Pancreas (tissue), 10 donors: ENCODE measurements at regions not wholly inside any gene's neighbourhood (a gene's known extent, or its start where the extent isn't known, plus 50 kb on each side); places are given as distances from the start of the nearest gene placed in this dataset.

Source experiments
- ATAC-seq, 4 donors: fragments of 200-7000 bp; cut with Tn5 transposase; one replicate each; pipeline versions ENCODE4 v1.8.0 to v1.9.1; 2020; ENCODE audit warnings: mild to moderate bottlenecking in 4 of 4, moderate library complexity in 4 of 4
- DNase-seq, 6 donors: peaks; one replicate each; pipeline ENCODE4 v3.0.0-alpha.2; 2020
- FAIRE-seq: peaks from 2 replicates; lab custom pipeline; 2012; peaks lifted over from hg19 to GRCh38; lab: Jason Lieb, UNC
- H3K27ac ChIP-seq, 4 donors: fragments of 200-600 bp; sonication (generic); 1 replicate in 3 of 4; 2 replicates in 1 of 4; pipeline versions ENCODE4 v1.5.0 to v1.8.0; 2020
- H3K27me3 ChIP-seq, 4 donors: fragments of 200-600 bp; one replicate each; pipeline ENCODE4 v1.8.0; 2021
- H3K36me3 ChIP-seq, 3 donors: fragments of 200-600 bp; sonication (generic) in 1 of 3; one replicate each; pipeline versions ENCODE4 v1.5.0 to v1.8.0; 2020 to 2021
- H3K4me1 ChIP-seq, 3 donors: fragments of 200-600 bp; one replicate each; pipeline ENCODE4 v1.8.0; 2021
- H3K4me3 ChIP-seq, 4 donors: fragments of 200-600 bp; sonication (generic) in 2 of 4; one replicate each; pipeline versions ENCODE4 v1.5.0 to v1.8.0; 2020 to 2021
- H3K9me3 ChIP-seq, 4 donors: fragments of 200-600 bp; one replicate each; pipeline ENCODE4 v1.8.0; 2021
- WGBS, 2 donors: extraction: QIAGEN DNeasy Blood & Tissue Kit; methylation state at CpG; one replicate each; pipeline ENCODE4 v1.1.7; 2013; 5-methylcytosine and 5-hydroxymethylcytosine counted together
- intact Hi-C, 3 donors: fragments of 100-400 bp; cut with DNase I; formaldehyde crosslinking; loops; one replicate each; pipeline versions ENCODE4 v1.11.1 to v1.14.2; 2022
- TF ChIP-seq, protein P1 (sequence below), 4 donors: fragments of 200-600 bp; sonication (generic) in 3 of 4; IDR thresholded peaks; one replicate each; pipeline versions ENCODE4 v1.5.0 to v1.8.0; 2021; ENCODE audit warnings: antibody characterized with exemption in 4 of 4
- donor health status: healthy with polysubstance abuse.
- donor health status: DM: no; HTN: no; CAD: no; lungs with moderate emphysema.
- donor health status: DM: no; HTN: no; CAD: no.
- donor health status: control.
- donor health status: control.
- donor health status: Bipolar disorder and iron deficiency.
- donor health status: DM: yes; HTN: yes; CAD: no.
- donor health status: DM: no; HTN: no; CAD: no.
- donor health status: DM: no; HTN: no; CAD: no.
- donor health status: DM: yes; HTN: yes; CAD: no.

DNA sequence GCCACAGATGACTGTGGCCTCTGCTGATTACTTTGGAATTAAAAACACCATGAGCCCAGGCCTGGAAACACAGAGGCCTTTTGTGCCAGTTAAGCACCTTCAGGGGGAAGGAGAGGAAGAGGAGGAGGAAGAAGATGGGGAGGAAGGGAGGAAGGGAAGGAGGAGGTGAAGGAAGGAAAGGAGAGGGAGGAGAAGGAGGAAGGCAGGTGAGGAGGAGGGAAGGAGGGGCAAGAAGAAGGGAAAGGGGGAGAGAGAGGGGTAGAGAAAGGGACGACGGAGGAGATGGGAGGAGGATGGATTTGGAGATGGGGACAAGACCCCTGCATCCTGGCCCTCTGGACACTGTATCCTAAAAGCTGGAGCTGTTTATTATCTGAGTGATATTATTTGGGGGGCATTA lies 231.0 kb downstream of the UQCRFS1 start:
- 76 to 86% methylated on average over 2 of the region's 2 CpGs for WGBS, 2 donors
- TF ChIP-seq, protein P1, sequence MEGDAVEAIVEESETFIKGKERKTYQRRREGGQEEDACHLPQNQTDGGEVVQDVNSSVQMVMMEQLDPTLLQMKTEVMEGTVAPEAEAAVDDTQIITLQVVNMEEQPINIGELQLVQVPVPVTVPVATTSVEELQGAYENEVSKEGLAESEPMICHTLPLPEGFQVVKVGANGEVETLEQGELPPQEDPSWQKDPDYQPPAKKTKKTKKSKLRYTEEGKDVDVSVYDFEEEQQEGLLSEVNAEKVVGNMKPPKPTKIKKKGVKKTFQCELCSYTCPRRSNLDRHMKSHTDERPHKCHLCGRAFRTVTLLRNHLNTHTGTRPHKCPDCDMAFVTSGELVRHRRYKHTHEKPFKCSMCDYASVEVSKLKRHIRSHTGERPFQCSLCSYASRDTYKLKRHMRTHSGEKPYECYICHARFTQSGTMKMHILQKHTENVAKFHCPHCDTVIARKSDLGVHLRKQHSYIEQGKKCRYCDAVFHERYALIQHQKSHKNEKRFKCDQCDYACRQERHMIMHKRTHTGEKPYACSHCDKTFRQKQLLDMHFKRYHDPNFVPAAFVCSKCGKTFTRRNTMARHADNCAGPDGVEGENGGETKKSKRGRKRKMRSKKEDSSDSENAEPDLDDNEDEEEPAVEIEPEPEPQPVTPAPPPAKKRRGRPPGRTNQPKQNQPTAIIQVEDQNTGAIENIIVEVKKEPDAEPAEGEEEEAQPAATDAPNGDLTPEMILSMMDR (IDR thresholded peaks at IDR 0.05) = no peak
- intact Hi-C loops = no loop called here
- no peaks in the 10 kb centered on the region for H3K9me3 ChIP-seq
- no peak for FAIRE-seq
- no peaks in the 10 kb centered on the region for H3K4me1 ChIP-seq
- H3K36me3 ChIP-seq = no peaks in the 10 kb centered on the region
- no peaks in the 10 kb centered on the region for H3K27me3 ChIP-seq
- no peak for DNase-seq
- no peak overlapping the region for H3K27ac ChIP-seq
- no peak overlapping the region for H3K4me3 ChIP-seq
- no peak for ATAC-seq

DNA sequence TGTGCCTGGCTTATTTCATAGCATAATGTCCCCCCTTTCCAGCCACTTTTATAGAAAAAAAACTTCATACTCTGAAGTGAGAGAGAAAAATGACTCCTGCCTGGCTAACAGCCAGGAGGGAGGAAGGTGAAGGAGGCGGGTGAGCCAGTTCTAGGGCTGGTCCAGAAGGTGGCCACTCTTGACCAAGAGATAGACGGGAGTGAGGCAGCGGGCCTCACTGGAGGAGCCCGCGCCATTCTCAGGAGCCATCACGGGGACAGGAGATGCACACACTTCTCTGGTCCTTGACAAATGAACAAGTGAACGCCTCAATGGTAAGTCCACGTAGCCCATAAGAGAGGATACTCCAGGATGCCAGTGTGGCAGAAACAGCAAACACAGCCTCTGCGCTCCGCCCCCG lies 231.4 kb downstream of the UQCRFS1 start:
- 63 to 64% methylated on average over 11 of the region's 11 CpGs for WGBS, 2 donors
- ATAC-seq (no peak), FAIRE-seq (no peak), DNase-seq (no peak)
- H3K27ac ChIP-seq = no peak overlapping the region
- no peaks in the 10 kb centered on the region for H3K9me3 ChIP-seq
- H3K36me3 ChIP-seq = no peaks in the 10 kb centered on the region
- H3K27me3 ChIP-seq = no peaks in the 10 kb centered on the region
- no peak overlapping the region for H3K4me3 ChIP-seq
- H3K4me1 ChIP-seq = no peaks in the 10 kb centered on the region
- TF ChIP-seq, protein P1 (IDR thresholded peaks at IDR 0.05) = no peak
- intact Hi-C loops = no loop called here

DNA sequence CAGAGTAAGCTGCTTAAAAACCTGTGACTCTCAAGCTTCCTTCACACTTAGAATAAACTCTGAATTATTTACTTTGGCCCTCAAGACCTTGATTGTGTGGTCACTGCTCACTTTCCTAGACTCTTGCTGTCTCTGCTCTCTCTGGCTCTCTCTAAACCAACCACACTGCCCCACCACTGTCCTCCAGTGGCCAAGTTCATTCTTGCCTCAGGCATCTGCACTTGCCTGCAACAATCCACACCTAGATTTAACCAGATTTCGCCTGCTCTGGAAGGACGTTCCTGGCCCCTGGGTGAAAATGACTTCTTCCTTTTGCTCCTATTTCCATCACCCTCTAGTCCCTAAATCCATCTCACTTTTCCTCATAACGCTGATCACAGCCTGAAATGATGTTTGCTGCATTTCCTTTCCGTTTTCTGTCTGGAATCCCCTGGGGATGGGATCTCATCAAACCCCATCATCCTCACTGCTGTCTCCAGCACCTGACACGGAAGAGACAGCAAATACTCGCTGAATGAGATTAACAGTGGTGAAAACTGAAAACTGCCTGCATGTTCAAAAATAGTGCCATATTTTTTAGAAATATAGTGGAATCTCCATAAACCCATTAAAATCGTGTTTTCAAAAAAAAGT lies 232.6 kb downstream of the UQCRFS1 start:
- H3K36me3 ChIP-seq = no peaks in the 10 kb centered on the region
- ATAC-seq (no peak), DNase-seq (no peak), FAIRE-seq (no peak)
- no peaks in the 10 kb centered on the region for H3K27me3 ChIP-seq
- H3K4me1 ChIP-seq = no peaks in the 10 kb centered on the region
- 42 to 51% methylated on average over 7 of the region's 7 CpGs for WGBS, 2 donors
- TF ChIP-seq, protein P1 (IDR thresholded peaks at IDR 0.05) = no peak
- H3K9me3 ChIP-seq = no peaks in the 10 kb centered on the region
- intact Hi-C loops = no loop called here
- H3K27ac ChIP-seq = no peak overlapping the region
- no peak overlapping the region for H3K4me3 ChIP-seq

DNA sequence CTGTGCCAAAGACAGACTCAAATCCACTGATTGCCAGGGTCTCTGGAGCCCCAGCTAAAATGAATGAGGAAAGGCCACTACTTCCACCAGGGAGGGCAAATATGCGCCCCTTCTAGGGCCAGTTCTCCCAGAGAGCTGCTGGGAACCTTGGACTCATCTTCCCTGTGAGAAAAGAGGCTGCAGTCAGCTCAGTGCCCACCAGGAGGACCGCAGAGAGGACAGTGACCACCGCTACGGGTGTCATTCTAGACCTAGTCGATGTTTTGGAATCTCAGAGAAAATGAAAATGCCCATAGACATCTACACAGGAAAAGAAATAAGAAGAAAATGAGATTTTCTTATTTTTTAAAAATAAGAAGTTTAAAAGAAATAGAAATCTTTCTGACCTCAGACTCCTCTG lies 235.1 kb downstream of the UQCRFS1 start:
- H3K4me3 ChIP-seq = no peak overlapping the region
- 78 to 86% methylated on average over 5 of the region's 5 CpGs for WGBS, 2 donors

More for the DNA sequence above, 235.1 kb downstream of the UQCRFS1 start:
- Histone ChIP-seq H3K27ac (no peak overlapping the region), H3K27me3 (no peaks in the 10 kb centered on the region), H3K9me3 (no peaks in the 10 kb centered on the region), H3K36me3 (no peaks in the 10 kb centered on the region), H3K4me1 (no peaks in the 10 kb centered on the region)
- no peak for FAIRE-seq
- no peak for DNase-seq
- ATAC-seq = no peak
- intact Hi-C loops = no loop called here
- TF ChIP-seq, protein P1 (IDR thresholded peaks at IDR 0.05) = no peak
